ENCODE measurements at regions not wholly inside any gene's neighbourhood (a gene's known extent, or its start where the extent isn't known, plus 50 kb on each side); places are given as distances from the start of the nearest gene placed in this dataset.
A peak's percentile ranks its signal among the peaks of the same experiment; 100 is the strongest.

DNA sequence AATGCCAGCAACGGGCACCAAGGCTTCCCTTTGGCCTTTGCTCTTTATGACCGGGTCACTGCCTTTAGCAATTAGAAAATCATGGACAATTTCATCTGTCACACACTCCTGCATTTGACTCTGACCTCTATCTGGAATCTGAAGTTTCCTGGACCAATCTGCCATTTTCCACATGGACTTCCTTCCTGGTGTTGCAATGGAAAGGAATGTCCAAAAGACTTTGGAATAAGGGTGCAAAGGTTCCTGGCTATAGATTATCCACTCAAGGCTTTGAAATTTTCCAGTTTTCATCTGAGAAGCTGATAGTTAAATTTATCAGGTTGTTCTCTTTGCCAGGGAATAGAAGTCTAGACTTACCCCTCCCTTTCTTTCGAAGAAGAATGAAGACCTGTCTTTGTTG is 523.1 kb upstream of the ZNF462 start:
- no peak for DNase-seq

GRCh38 chr9:106350777-106351176 is 512.2 kb upstream of the ZNF462 start:
- no peak for DNase-seq

GRCh38 chr9:106356924-106357323 is 506.0 kb upstream of the ZNF462 start:
- no peak for DNase-seq

- DNase-seq: no peak
Measured at GRCh38 chr9:106358331-106358730, 504.6 kb upstream of the ZNF462 start.

DNA sequence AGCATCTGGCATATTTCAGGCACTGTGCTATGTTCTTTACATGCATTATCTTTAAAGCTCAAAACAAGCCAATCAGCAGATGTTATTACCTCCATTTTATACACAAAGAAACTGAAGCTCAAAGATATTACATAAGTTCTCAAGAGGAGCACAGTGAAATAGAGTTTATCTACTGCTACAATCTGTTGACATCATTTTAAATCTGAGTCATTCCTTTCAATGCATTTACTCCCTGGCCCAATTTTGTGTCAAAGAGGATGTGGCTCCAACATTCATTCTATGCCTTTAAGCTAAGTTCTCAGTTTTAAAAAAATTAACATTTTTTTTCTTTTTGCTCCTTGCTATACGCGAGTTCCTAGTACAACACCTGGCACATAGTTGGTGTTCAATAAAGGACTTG is 486.3 kb upstream of the ZNF462 start:
- no peak for DNase-seq

GRCh38 chr9:106383072-106383471 is 479.9 kb upstream of the ZNF462 start:
- no peak for DNase-seq

DNA sequence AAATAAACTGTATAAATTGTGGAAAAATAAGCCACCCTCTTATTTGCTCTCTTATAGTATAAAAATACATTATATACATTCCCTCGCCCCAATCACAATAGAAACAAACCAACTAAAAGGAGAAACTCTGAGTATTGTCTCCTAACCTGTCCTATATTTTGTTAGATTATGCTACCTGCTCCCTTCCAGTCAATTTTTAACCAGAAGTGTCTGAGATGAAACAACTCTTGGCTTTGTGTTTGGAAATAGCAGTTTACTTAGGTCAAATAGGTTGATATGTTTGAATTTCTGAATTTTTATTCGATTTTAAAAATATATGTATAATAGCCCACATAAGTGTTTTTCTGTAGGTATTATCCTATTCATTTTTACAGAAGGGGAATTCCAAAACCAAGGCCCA is 475.0 kb upstream of the ZNF462 start:
- no peak for DNase-seq

DNA sequence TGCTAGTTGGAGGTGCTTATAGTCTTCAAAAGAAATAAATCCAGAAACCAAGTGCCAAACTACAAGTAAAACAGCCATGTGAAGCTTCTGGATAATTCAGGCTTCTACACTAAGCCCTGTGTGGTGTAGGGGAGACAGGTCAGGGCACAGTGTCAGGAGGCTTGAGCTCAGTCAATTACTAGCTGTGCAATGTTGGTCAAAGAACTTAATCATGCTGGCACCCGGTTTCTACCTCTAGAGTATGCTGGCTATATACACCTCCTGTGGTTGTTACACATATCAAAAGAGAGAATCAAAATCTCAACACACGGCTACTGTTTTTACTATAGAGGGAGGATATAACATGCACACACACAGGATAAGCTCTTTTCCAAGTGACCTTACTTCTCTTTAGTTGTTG is 469.7 kb upstream of the ZNF462 start:
- DNase-seq: no peak

- no peak for DNase-seq
Measured at GRCh38 chr9:106400170-106400569, 462.8 kb upstream of the ZNF462 start.

DNA sequence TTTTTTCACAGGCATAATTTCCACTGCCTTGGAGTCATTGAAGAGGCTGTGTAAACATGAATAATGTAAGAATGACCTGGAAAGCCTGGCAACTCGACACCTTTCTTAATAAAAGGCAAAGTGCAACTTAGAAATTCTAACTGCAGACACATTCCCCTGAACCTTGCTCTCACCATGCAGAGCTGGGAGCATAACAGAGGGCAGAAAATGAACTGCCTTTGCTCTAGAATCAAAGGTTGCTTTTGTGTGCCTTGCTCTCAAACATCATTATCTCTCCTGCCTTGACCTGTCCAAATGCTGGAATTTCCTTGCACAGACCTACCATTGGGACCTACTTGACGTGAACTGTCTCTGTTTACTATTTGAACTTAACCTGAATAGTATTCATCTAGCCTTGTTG is 462.0 kb upstream of the ZNF462 start:
- DNase-seq: no peak

- DNase-seq: no peak
Measured at GRCh38 chr9:106403081-106403480, 459.9 kb upstream of the ZNF462 start.

- DNase-seq: no peak
Measured at GRCh38 chr9:106404137-106404536, 458.8 kb upstream of the ZNF462 start.

DNA sequence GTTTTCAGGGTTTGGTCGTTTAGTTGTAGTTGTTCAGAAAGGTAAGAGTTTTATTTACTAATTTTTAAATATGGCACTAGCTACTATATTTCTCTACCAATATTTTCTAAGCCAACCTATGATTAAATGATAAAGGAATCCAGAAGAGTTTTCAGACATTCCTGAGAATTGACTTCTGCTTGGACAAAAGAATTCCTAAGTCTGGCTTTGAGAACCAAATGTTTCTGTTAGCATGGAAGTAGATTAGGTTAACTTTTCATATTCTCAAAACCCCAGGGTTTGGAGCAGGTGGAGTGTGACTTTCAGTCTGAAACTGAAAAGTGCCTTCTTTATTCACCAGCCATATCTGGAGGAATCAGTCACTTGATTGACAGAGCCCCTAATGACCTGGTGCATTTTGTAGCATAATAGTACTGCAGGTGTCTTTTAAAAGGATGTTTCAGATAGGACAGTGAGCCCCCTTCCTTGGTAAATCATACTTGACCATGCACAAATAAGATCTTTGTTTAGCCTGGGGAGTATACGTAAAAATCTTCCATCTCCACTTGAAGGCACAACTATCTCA is 457.0 kb upstream of the ZNF462 start:
- DNase-seq: no peak

GRCh38 chr9:106414042-106414441 is 448.9 kb upstream of the ZNF462 start:
- DNase-seq: no peak

DNA sequence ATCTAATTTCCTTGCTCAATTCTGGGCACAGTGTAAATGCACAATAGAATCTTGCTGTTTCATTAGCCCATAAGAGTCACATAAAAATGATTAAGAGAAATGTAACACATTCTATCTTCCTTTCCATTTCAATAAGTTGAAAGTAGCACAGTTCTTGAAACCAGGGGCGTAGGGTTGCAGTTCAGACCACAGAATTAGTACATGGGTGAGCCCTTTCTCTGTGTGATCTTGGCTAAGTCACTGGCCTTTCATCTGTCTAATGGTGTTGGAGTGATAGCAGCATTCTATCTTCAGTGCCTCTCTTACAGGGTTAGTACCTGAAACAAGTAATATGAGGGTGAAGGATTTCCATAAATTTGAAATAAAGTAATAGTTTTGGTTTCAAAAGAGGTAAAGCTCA is 445.3 kb upstream of the ZNF462 start:
- DNase-seq: no peak

DNA sequence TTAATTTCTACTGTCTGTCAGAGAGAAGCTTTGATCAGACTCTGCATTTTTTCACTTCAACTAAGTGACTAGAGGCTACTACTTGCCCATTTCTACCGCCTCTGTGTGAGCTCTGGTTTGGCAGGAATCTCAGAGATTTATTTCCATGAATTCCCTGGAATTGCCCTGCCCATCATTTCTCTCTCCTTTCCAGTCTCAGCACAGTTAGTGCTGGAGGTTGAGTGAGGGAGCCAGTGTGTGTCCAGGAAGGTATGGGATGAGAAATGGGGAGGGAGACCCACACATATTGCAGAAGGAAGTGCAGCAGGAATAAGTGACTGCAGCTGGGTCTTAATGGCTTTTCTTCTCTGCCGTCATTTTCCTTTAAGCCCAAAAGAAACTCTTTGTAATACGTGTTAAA is 443.1 kb upstream of the ZNF462 start:
- no peak for DNase-seq

DNA sequence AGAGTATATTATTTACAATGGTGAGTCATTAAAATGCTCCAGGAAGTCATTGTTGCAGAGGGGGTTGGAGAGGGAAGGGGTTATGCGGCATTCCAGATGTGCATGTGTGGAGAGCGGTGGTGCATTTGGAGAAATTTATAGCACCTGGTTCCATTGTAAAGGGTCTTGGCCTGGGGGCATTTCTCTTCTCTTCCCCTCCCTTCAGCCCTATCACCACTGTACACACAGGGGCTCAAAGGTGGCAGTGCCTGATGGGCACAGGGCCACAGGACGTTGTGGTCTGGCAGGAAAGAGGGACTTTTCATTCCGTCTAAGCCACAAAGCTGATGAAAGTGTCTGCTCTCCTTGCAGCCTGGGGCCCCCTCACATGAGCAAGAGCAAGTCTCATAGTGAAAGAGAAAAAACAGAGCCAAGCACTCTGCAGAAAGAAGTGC is 442.4 kb upstream of the ZNF462 start:
- DNase-seq: no peak

- DNase-seq: no peak
Measured at GRCh38 chr9:106421772-106422171, 441.2 kb upstream of the ZNF462 start.

- DNase-seq: no peak
Measured at GRCh38 chr9:106423575-106423974, 439.4 kb upstream of the ZNF462 start.

- DNase-seq: no peak
Measured at GRCh38 chr9:106432631-106433030, 430.3 kb upstream of the ZNF462 start.

- DNase-seq: peak; percentile 69
Measured at GRCh38 chr9:106438928-106439327, 424.0 kb upstream of the ZNF462 start.

DNA sequence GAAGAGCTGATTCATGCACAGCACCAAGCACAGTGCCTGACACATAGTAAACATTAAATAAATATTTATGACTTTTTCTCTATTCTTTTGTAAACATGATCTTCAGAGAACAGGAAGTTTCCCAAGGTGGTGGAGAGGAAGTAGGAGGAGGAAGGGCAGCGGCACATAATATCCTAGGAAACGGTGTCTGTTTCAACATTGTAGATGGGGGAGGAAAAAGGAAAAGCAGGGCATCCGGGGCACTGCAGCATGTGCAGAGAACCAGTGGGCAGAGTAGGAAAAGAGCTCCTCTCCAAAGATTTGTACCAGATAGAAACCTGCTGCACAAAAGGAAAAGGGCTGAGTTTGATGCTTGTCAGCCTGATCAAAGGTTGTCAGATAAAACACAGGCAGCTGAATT is 421.7 kb upstream of the ZNF462 start:
- no peak for DNase-seq

- DNase-seq: no peak
Measured at GRCh38 chr9:106443520-106443919, 419.4 kb upstream of the ZNF462 start.

DNA sequence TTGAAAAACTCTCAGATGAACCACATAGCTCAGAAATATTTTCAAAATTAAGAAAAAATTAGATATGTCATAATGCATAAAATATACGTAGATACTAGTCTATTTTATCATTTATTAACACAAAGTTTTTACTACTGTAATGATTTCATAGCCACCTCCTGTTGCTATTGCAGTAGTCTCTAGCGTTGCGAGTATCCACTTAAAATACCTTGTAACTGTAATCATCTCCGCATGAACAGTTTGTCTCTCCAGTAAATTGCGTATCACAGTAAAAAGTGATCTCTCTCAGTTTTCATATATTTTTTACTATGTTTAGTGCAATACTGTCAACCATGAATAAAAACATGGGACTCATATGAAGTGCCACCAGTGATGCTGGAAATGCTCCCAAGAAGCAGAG is 417.9 kb upstream of the ZNF462 start:
- DNase-seq: no peak

- DNase-seq: no peak
Measured at GRCh38 chr9:106449336-106449927, 413.5 kb upstream of the ZNF462 start.
